HepG2 (cell line): ENCODE measurements at regions not wholly inside any gene's neighbourhood (a gene's known extent, or its start where the extent isn't known, plus 50 kb on each side); places are given as distances from the start of the nearest gene placed in this dataset.

ENCODE experiments used
- BRCA1 ChIP-seq: sonication (generic); formaldehyde crosslinking; IDR thresholded peaks from 2 replicates; pipeline ENCODE4 v1.4.0; 2020; ENCODE audit warnings: missing genetic modification reagents
- BRF2 ChIP-seq: sonication (generic); formaldehyde crosslinking; IDR thresholded peaks from 2 replicates; pipeline ENCODE4 v1.8.1; 2022; ENCODE audit warnings: mild to moderate bottlenecking, missing genetic modification reagents
- CERS6 ChIP-seq: sonication (generic); formaldehyde crosslinking; IDR thresholded peaks from 2 replicates; pipeline ENCODE4 v1.5.0; 2020; ENCODE audit warnings: missing genetic modification reagents
- CREB1 ChIP-seq, 2 experiments: fragments of 450-650 bp in 1 of 2; IDR thresholded peaks; 2 replicates each; pipeline ENCODE4 v1.6.1; 2016 to 2017; ENCODE audit warnings: control low read depth in 1 of 2, mild to moderate bottlenecking in 1 of 2, missing compliant biosample characterization in 1 of 2, missing genetic modification characterization in 1 of 2
- POLR2A ChIP-seq, 2 experiments: IDR thresholded peaks; 2 replicates each; pipeline ENCODE4 v1.6.1; 2011; ENCODE audit warnings: low read depth in 2 of 2, low read length in 2 of 2, mild to moderate bottlenecking in 1 of 2, moderate library complexity in 1 of 2; ENCODE audit not compliant: insufficient read depth in 1 of 2
- POLR2AphosphoS5 ChIP-seq: IDR thresholded peaks from 2 replicates; pipeline ENCODE4 v1.6.1; 2012; ENCODE audit warnings: low read depth, low read length
- PRDM10 ChIP-seq: sonication (generic); formaldehyde crosslinking; IDR thresholded peaks from 2 replicates; pipeline ENCODE4 v1.4.0; 2020; ENCODE audit warnings: low read depth, missing genetic modification reagents
- SAFB2 ChIP-seq: sonication (generic); formaldehyde crosslinking; IDR thresholded peaks from 2 replicates; pipeline ENCODE4 v1.5.1; 2020; ENCODE audit warnings: missing genetic modification reagents, low read depth, mild to moderate bottlenecking, borderline replicate concordance
- SIX1 ChIP-seq: sonication (generic); formaldehyde crosslinking; IDR thresholded peaks from 2 replicates; pipeline ENCODE4 v1.4.0; 2020; ENCODE audit warnings: missing genetic modification reagents, borderline replicate concordance
- ZNF12 ChIP-seq: sonication (generic); formaldehyde crosslinking; IDR thresholded peaks from 2 replicates; pipeline ENCODE4 v1.5.0; 2020; ENCODE audit warnings: missing genetic modification reagents
- ZNF121 ChIP-seq: sonication (generic); formaldehyde crosslinking; IDR thresholded peaks from 2 replicates; pipeline ENCODE4 v1.5.0; 2020; ENCODE audit warnings: mild to moderate bottlenecking, missing genetic modification reagents
- ZNF569 ChIP-seq: sonication (generic); formaldehyde crosslinking; IDR thresholded peaks from 2 replicates; pipeline ENCODE4 v1.5.0; 2020; ENCODE audit warnings: mild to moderate bottlenecking, missing genetic modification reagents, moderate library complexity, borderline replicate concordance

- no peak for TF ChIP-seq ZNF12 (CRISPR knock-in tag)
- TF ChIP-seq CERS6 (CRISPR knock-in tag), result no peak
- no peak for TF ChIP-seq SIX1 (CRISPR knock-in tag)
- TF ChIP-seq POLR2AphosphoS5, result no peak
- TF ChIP-seq POLR2A (IDR thresholded peaks at IDR 0.05; ENCODE audit: insufficient read depth in 1 of 2, low read depth in 2 of 2, low read length in 2 of 2), result no peak
- TF ChIP-seq ZNF569, result no peak
- no peak for TF ChIP-seq SAFB2 (CRISPR knock-in tag)
- no peak for TF ChIP-seq BRCA1 (CRISPR knock-in tag)
- no peak for TF ChIP-seq PRDM10 (CRISPR knock-in tag)
- no peak for TF ChIP-seq BRF2
- no peak for TF ChIP-seq CREB1 (IDR thresholded peaks at IDR 0.05)
- no peak for TF ChIP-seq CREB1 (CRISPR knock-in tag; IDR thresholded peaks at IDR 0.05)
- no peak for TF ChIP-seq ZNF121 (CRISPR knock-in tag)
Observed at GRCh38 chr5:6145616-6146237, 232.6 kb downstream of the MED10 start.
